HUES48 (cell line): ENCODE measurements at regions not wholly inside any gene's neighbourhood (a gene's known extent, or its start where the extent isn't known, plus 50 kb on each side); places are given as distances from the start of the nearest gene placed in this dataset.
"Not testable (repeated sequence)": the region's sequence is repeated elsewhere in the genome, so short reads cannot be mapped to it uniquely, and the experiment has no call there.

Source experiments
- H3K27ac ChIP-seq: one replicate; pipeline ENCODE4 v1.7.0; 2013; ENCODE audit warnings: low read depth, low read length, inconsistent platforms
- H3K27me3 ChIP-seq: 2 replicates; pipeline ENCODE4 v1.6.1; 2013; ENCODE audit warnings: mild to moderate bottlenecking, low read length; ENCODE audit not compliant: control insufficient read depth, insufficient read depth
- H3K36me3 ChIP-seq: 2 replicates; pipeline ENCODE4 v1.6.1; 2013; ENCODE audit warnings: low read length; ENCODE audit not compliant: control insufficient read depth, insufficient read depth
- H3K4me1 ChIP-seq: 2 replicates; pipeline ENCODE4 v1.6.1; 2013; ENCODE audit warnings: mild to moderate bottlenecking, low read length; ENCODE audit not compliant: control insufficient read depth, insufficient read depth
- H3K4me3 ChIP-seq: 2 replicates; pipeline ENCODE4 v1.5.1; 2013; ENCODE audit warnings: mild to moderate bottlenecking, low read depth, low read length
- H3K9ac ChIP-seq: 2 replicates; pipeline ENCODE4 v1.6.1; 2013; ENCODE audit warnings: mild to moderate bottlenecking, low read depth, low read length, moderate library complexity
- H3K9me3 ChIP-seq: 2 replicates; pipeline ENCODE4 v1.6.1; 2013; ENCODE audit warnings: low read length; ENCODE audit not compliant: control insufficient read depth, insufficient read depth

DNA sequence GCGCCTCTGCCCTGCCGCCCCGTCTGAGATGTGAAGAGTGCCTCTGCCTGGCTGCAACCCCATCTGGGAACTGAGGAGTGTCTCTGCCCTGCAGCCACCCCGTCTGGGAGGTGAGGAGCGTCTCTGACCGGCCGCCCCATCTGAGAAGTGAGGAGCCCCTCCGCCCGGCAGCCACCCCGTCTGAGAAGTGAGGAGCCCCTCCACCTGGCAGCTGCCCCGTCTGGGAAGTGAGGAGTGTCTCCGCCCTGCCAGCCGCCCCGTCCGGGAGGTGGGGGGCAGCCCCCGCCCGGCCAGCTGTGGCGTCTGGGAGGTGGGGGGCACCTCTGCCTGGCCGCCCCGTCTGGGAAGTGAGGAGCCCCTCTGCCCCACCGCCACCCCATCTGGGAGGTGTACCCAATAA is 110.4 kb downstream of the PRKAB2 start:
- H3K36me3 ChIP-seq, H3K9ac ChIP-seq, H3K4me1 ChIP-seq, H3K4me3 ChIP-seq, H3K27ac ChIP-seq, H3K27me3 ChIP-seq: not testable (repeated sequence)
- peaks cover 12% of the 10 kb centered on the region for H3K9me3 ChIP-seq

DNA sequence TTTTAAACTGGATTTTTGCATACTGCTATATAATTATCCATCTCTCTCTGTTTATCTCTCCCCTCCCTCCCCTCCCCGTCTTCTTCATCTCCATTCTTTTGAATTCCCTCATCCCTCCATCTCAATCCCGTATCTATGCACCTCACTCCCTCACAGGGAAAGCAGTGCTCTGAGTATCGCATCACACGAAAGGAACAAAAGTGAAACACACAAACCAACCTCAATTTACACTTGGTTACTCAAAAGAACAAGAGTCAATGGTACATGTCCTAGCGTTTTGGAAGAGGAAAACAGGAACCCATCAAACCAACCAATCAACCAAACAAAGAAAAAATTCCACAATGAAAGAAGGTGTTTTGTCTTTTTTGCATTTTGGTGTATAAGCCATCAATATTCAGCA is 115.1 kb downstream of the NBPF12 start:
- Histone ChIP-seq H3K36me3 (no peaks in the 10 kb centered on the region), H3K27me3 (no peaks in the 10 kb centered on the region), H3K27ac (no peak overlapping the region), H3K9ac (no peak overlapping the region), H3K4me1 (no peaks in the 10 kb centered on the region), H3K4me3 (no peak overlapping the region), H3K9me3 (no peaks in the 10 kb centered on the region)

DNA sequence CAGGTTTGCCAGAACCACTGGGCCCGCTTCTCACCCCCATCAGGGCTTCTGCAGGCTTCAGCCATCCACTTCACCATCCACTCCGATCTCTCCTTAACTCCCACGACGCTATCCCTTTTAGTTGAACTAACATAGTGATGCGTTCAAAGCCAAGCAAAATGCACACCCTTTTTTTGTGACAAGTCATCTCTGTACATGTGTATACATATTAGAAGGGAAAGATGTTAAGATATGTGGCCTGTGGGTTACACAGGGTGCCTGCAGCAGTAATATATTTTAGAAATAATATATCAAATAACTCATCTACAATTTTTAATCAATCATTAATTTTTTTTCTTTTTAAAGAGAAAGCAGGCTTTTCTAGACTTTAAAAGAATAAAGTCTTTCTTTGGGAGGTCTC is 114.6 kb downstream of the NBPF12 start:
- Histone ChIP-seq H3K4me3 (no peak overlapping the region), H3K4me1 (no peaks in the 10 kb centered on the region), H3K27me3 (no peaks in the 10 kb centered on the region), H3K27ac (no peak overlapping the region), H3K9ac (no peak overlapping the region), H3K9me3 (no peaks in the 10 kb centered on the region), H3K36me3 (no peaks in the 10 kb centered on the region)

DNA sequence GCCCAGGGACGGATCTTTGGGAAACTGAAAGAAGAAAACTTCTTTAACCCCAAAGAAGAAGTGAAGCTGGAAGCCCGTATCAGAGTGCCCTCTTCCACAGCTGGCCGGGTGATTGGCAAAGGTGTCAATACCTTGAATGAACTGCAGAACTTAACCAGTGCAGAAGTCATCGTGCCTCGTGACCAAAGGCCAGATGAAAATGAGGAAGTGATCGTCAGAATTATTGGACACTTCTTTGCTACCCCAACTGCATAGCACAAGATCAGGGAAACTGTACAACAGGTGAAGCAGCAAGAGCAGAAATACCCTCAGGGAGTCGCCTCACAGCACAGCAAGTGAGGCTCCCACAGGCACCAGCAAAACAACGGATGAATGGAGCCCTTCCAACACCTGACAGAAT is 114.0 kb downstream of the NBPF12 start:
- Histone ChIP-seq H3K4me3 (no peak overlapping the region), H3K27ac (no peak overlapping the region), H3K36me3 (no peaks in the 10 kb centered on the region), H3K9ac (no peak overlapping the region), H3K9me3 (no peaks in the 10 kb centered on the region), H3K4me1 (no peaks in the 10 kb centered on the region), H3K27me3 (no peaks in the 10 kb centered on the region)

DNA sequence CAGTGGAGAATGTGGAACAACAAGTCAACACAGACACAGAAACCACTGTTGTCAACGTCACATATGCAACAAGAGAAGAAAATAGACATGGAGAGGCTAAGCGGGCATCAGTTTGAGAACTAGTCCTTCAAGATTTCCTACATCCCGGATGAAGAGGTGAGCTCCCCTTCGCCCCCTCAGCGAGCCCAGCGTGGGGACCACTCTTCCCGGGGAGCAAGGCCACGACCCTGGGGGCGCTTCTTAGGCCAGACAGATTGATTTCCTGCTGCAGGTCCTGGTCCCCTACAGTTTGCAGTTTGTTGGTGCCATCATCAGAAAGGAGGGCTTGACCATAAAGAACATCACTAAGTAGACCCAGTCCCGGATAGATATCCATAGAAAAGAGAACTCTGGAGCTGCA is 113.0 kb downstream of the NBPF12 start:
- Histone ChIP-seq H3K4me1 (no peaks in the 10 kb centered on the region), H3K9ac (no peak overlapping the region)

DNA sequence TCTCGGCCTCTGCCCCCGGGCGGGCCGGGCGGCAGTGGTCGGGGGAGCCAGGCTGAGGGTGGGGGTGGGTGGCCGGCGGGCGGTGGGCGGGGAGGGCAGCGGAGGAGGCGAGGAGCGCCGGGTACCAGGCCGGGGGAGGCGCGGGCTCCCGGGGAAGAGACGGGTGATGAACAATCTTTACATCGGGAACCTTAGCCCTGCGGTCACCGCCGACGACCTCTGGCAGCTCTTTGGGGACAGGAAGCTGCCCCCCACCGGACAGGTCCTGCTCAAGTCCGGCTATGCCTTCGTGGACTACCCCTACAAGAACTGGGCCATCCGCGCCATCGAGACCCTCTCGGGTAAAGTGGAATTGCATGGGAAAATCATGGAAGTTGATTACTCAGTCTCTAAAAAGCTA is 112.5 kb downstream of the NBPF12 start:
- no peak overlapping the region for H3K4me3 ChIP-seq
- no peak overlapping the region for H3K27ac ChIP-seq
- H3K4me1 ChIP-seq, result no peaks in the 10 kb centered on the region

More for the DNA sequence above, 113.0 kb downstream of the NBPF12 start:
- Histone ChIP-seq H3K27me3 (no peaks in the 10 kb centered on the region), H3K27ac (no peak overlapping the region), H3K4me3 (no peak overlapping the region), H3K9me3 (no peaks in the 10 kb centered on the region), H3K36me3 (no peaks in the 10 kb centered on the region)

DNA sequence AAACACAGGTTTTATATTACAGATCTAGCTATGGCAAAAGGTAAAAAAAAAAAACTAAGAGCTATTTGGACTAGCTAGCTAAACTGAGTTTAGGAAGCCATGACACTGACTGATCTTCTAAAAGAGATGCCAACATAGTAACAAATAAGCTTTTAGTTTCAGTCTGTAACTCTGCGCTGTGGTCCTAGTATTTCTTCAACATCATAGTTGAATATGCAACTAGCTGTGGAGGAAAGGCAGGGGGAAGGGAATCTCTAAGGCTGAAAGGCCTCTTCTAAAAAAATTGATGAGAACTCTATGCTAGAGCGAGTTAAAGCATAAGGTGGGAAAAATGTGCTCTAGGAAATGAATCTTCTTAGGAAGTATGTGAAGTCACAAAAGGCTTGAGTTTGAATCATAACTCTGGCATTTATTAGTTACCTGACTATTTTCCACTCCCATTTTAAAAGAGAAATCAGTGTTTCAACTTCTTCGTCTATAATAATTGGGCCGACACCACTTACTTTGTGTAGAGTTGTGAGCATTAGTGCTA is 108.8 kb downstream of the NBPF12 start:
- H3K4me3 ChIP-seq, H3K27me3 ChIP-seq, H3K4me1 ChIP-seq, H3K36me3 ChIP-seq, H3K27ac ChIP-seq, H3K9me3 ChIP-seq, H3K9ac ChIP-seq: not testable (repeated sequence)

More for the DNA sequence above, 112.5 kb downstream of the NBPF12 start:
- H3K27me3 ChIP-seq, result no peaks in the 10 kb centered on the region
- no peaks in the 10 kb centered on the region for H3K9me3 ChIP-seq
- H3K36me3 ChIP-seq, result no peaks in the 10 kb centered on the region
- H3K9ac ChIP-seq, result no peak overlapping the region

DNA sequence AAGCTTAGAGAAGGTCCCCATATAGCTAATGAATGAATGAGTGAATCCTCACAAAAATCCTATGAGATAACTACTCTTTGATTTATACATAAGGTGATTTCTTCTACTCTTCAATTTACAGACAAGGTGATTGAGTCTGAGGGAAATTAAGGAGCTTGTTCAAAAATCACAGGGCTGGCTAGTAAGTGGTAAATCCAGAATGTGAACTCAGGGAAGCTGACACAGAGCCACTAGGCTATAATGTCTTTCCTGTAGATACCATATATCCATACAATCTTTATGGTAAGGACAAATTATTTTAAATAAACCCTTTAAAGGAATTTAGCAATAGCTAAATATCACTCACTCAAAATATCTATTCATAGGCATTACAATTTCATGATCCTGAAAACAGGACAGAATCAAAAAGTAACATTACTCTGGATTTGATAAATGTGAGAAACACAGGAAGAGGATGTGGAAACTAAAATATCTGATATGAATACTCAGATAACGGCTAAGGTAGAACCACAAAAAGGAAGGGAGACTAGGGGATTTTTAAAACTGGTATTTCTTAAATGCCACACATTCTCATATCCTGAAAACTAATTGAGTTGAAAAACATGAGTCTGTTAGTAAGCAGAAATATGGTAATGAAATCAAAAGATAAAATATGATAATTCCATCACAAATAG is 108.2 kb downstream of the NBPF12 start:
- Histone ChIP-seq H3K27ac (no peak overlapping the region), H3K4me1 (no peaks in the 10 kb centered on the region), H3K27me3 (no peaks in the 10 kb centered on the region), H3K9ac (no peak overlapping the region), H3K4me3 (no peak overlapping the region), H3K9me3 (no peaks in the 10 kb centered on the region), H3K36me3 (no peaks in the 10 kb centered on the region)
